ENCODE measurements at regions not wholly inside any gene's neighbourhood (a gene's known extent, or its start where the extent isn't known, plus 50 kb on each side); places are given as distances from the start of the nearest gene placed in this dataset.

GRCh38 chr13:69101841-69102240 lies 1005.8 kb upstream of the ATXN8OS start:
- no peaks in the 10 kb centered on the region for H3K4me1 ChIP-seq
- 43% methylated on average over 1 of the region's 1 CpG for WGBS (ENCODE audit: missing lambda C conversion rate)
- H3K27ac ChIP-seq, result no peak overlapping the region
- DNase-seq (ENCODE audit: low read depth in 1 of 2, low spot score in 1 of 2) (no peak), FAIRE-seq (no peak), ATAC-seq (no peak)
- H3K9me3 ChIP-seq, result no peaks in the 10 kb centered on the region
- H3K4me3 ChIP-seq, result no peak overlapping the region
- ChIA-PET CTCF (no interaction called here), POLR2A (no interaction called here)
- no peak for TF ChIP-seq EHMT2 (IDR thresholded peaks at IDR 0.05; ENCODE audit: low read depth)
- no peak overlapping the region for H3K4me2 ChIP-seq

- Histone ChIP-seq H3K4me2 (no peak overlapping the region), H3K9me3 (no peaks in the 10 kb centered on the region), H3K27ac (no peak overlapping the region), H3K4me3 (no peak overlapping the region), H3K4me1 (no peaks in the 10 kb centered on the region)
- TF ChIP-seq KDM5A (IDR thresholded peaks at IDR 0.05) (no peak), PHF8 (IDR thresholded peaks at IDR 0.05; ENCODE audit: borderline replicate concordance, low read depth) (no peak), GATA3 (IDR thresholded peaks at IDR 0.05; ENCODE audit: borderline replicate concordance) (no peak), RNF2 (IDR thresholded peaks at IDR 0.05; ENCODE audit: borderline replicate concordance, low read depth) (no peak), CBX8 (IDR thresholded peaks at IDR 0.05) (no peak), ZNF302 (CRISPR knock-in tag; IDR thresholded peaks at IDR 0.05) (no peak), ATOH8 (CRISPR knock-in tag; IDR thresholded peaks at IDR 0.05; ENCODE audit: low read depth) (no peak), NFE2L2 (conservative IDR thresholded peaks at IDR 0.05; ENCODE audit: low read length) (no peak), TP53 (CRISPR knock-in tag; IDR thresholded peaks at IDR 0.05) (no peak), POLR2AphosphoS2 (conservative IDR thresholded peaks at IDR 0.05; ENCODE audit: low read length) (no peak)
- DNase-seq (ENCODE audit: low read depth in 1 of 2, low spot score in 1 of 2), result no peak
- ATAC-seq, result no peak
- ChIA-PET CTCF (interaction anchor here (1.5 kb wide), 1 partner anchor 10 kb away, joined by 3 read pairs; no protein-coding TSS in a partner anchor), POLR2A (no interaction called here)
- WGBS (ENCODE audit: missing lambda C conversion rate), result 4% methylated on average over 1 of the region's 1 CpG
- no peak for FAIRE-seq
Measured at GRCh38 chr13:69094485-69094884, 1013.1 kb upstream of the ATXN8OS start.

- ChIA-PET CTCF (no interaction called here), POLR2A (no interaction called here)
- no peak overlapping the region for H3K27ac ChIP-seq
- H3K4me2 ChIP-seq, result no peak overlapping the region
- no peak overlapping the region for H3K4me3 ChIP-seq
- H3K9me3 ChIP-seq, result no peaks in the 10 kb centered on the region
- H3K4me1 ChIP-seq, result no peaks in the 10 kb centered on the region
- no peak for ATAC-seq
- DNase-seq (ENCODE audit: low read depth in 1 of 2, low spot score in 1 of 2), result no peak
- 33% methylated on average over 6 of the region's 6 CpGs for WGBS (ENCODE audit: missing lambda C conversion rate)
- no peak for FAIRE-seq
- TF ChIP-seq JUN (IDR thresholded peaks at IDR 0.05), result no peak
- no peak for TF ChIP-seq ELK1 (IDR thresholded peaks at IDR 0.05; ENCODE audit: low read depth, low read length)
Measured at GRCh38 chr13:69092615-69093322, 1014.9 kb upstream of the ATXN8OS start.

- Histone ChIP-seq H3K4me2 (no peak overlapping the region), H3K4me3 (no peak overlapping the region), H3K9me3 (no peaks in the 10 kb centered on the region), H3K27ac (no peak overlapping the region), H3K4me1 (no peaks in the 10 kb centered on the region)
- 0% methylated on average over 1 of the region's 1 CpG for WGBS (ENCODE audit: missing lambda C conversion rate)
- DNase-seq (ENCODE audit: low read depth in 1 of 2, low spot score in 1 of 2), result no peak
- TF ChIP-seq HEYL (CRISPR knock-in tag; IDR thresholded peaks at IDR 0.05) (no peak), CBX8 (IDR thresholded peaks at IDR 0.05) (no peak), TP53 (CRISPR knock-in tag; IDR thresholded peaks at IDR 0.05) (no peak), HES2 (IDR thresholded peaks at IDR 0.05) (no peak), MAZ (IDR thresholded peaks at IDR 0.05; ENCODE audit: borderline replicate concordance, low read depth, low read length) (no peak), TFCP2L1 (CRISPR knock-in tag; IDR thresholded peaks at IDR 0.05) (no peak), POLR2AphosphoS2 (conservative IDR thresholded peaks at IDR 0.05; ENCODE audit: low read length) (no peak), MYC (IDR thresholded peaks at IDR 0.05; ENCODE audit: borderline replicate concordance, low read length) (no peak), EHF (CRISPR knock-in tag; IDR thresholded peaks at IDR 0.05) (no peak), EHMT2 (IDR thresholded peaks at IDR 0.05; ENCODE audit: low read depth) (no peak), SREBF2 (IDR thresholded peaks at IDR 0.05) (no peak), CHD4 (IDR thresholded peaks at IDR 0.05; ENCODE audit: borderline replicate concordance) (no peak), FOSB (CRISPR knock-in tag; IDR thresholded peaks at IDR 0.05) (no peak), RAD21 (conservative IDR thresholded peaks at IDR 0.05 in 1 of 2, IDR thresholded peaks at IDR 0.05 in 1 of 2) (no peak), FOSL2 (IDR thresholded peaks at IDR 0.05) (no peak), FOSL2 (CRISPR knock-in tag; IDR thresholded peaks at IDR 0.05) (no peak)
- POLR2A ChIA-PET, result no interaction called here
- CTCF ChIA-PET, result no interaction called here
- ATAC-seq, result no peak
- no peak for FAIRE-seq
Measured at GRCh38 chr13:69077267-69077666, 1030.4 kb upstream of the ATXN8OS start.
